Neural progenitor cell (in vitro differentiated cells): ENCODE measurements at regions not wholly inside any gene's neighbourhood (a gene's known extent, or its start where the extent isn't known, plus 50 kb on each side); places are given as distances from the start of the nearest gene placed in this dataset.
A peak's percentile ranks its signal among the peaks of the same experiment; 100 is the strongest.

Experiments used
- DNase-seq: peaks from one replicate; pipeline ENCODE4 v3.0.0-alpha.2; 2016; ENCODE audit warnings: low spot score
- H2AFZ ChIP-seq: fragments of 200-600 bp; sonication (generic); replicated peaks from 2 replicates; pipeline ENCODE4 v1.6.1; 2016; ENCODE audit warnings: antibody characterized with exemption
- H3F3A ChIP-seq: fragments of 200-600 bp; sonication (generic); 2 replicates; pipeline ENCODE4 v1.6.1; 2016; ENCODE audit warnings: antibody characterized with exemption, low read depth
- H3K27ac ChIP-seq: fragments of 200-600 bp; sonication (generic); 2 replicates; pipeline ENCODE4 v1.5.1; 2016; ENCODE audit warnings: mild to moderate bottlenecking
- H3K27me3 ChIP-seq: fragments of 200-600 bp; sonication (generic); 2 replicates; pipeline ENCODE4 v1.6.1; 2016; ENCODE audit warnings: mild to moderate bottlenecking, moderate library complexity
- H3K36me3 ChIP-seq: fragments of 200-600 bp; sonication (generic); 2 replicates; pipeline ENCODE4 v1.5.1; 2016
- H3K4me1 ChIP-seq: fragments of 200-600 bp; sonication (generic); 2 replicates; pipeline ENCODE4 v1.6.1; 2016; ENCODE audit warnings: mixed run types
- H3K4me2 ChIP-seq: fragments of 200-600 bp; sonication (generic); 2 replicates; pipeline ENCODE4 v1.6.1; 2016
- H3K4me3 ChIP-seq: fragments of 200-600 bp; sonication (generic); 2 replicates; pipeline ENCODE4 v1.5.1; 2016
- H3K79me2 ChIP-seq: fragments of 200-600 bp; sonication (generic); 2 replicates; pipeline ENCODE4 v1.6.1; 2016; ENCODE audit warnings: low read depth
- H3K9ac ChIP-seq: fragments of 200-600 bp; sonication (generic); 2 replicates; pipeline ENCODE4 v1.6.1; 2016
- H3K9me3 ChIP-seq: fragments of 200-600 bp; sonication (generic); 2 replicates; pipeline ENCODE4 v1.5.1; 2016; ENCODE audit warnings: low read depth
- H4K20me1 ChIP-seq: fragments of 200-600 bp; sonication (generic); 2 replicates; pipeline ENCODE4 v1.6.1; 2016; ENCODE audit warnings: low read depth
- H3K27ac Mint-ChIP-seq: 3 replicates; pipeline ENCODE4 v1.8.0; 2021; ENCODE audit warnings: mixed read lengths
- H3K27me3 Mint-ChIP-seq: 2 replicates; pipeline ENCODE4 v1.8.0; 2022; ENCODE audit warnings: low read depth, mild to moderate bottlenecking, inconsistent platforms, moderate library complexity, mixed read lengths; ENCODE audit not compliant: insufficient read depth
- H3K36me3 Mint-ChIP-seq: 3 replicates; pipeline ENCODE4 v1.8.0; 2021; ENCODE audit warnings: mixed read lengths
- H3K4me1 Mint-ChIP-seq: 3 replicates; pipeline ENCODE4 v1.8.0; 2021; ENCODE audit warnings: mixed read lengths
- H3K4me3 Mint-ChIP-seq: 3 replicates; pipeline ENCODE4 v1.8.0; 2021; ENCODE audit warnings: mild to moderate bottlenecking, moderate library complexity, mixed read lengths
- H3K9me3 Mint-ChIP-seq: 3 replicates; pipeline ENCODE4 v1.8.0; 2020; ENCODE audit warnings: mixed read lengths
- EZH2 ChIP-seq: fragments of 200-600 bp; sonication (generic); IDR thresholded peaks from 2 replicates; pipeline ENCODE4 v1.6.1; 2017; ENCODE audit warnings: antibody characterized with exemption, mild to moderate bottlenecking, moderate library complexity
- EZH2phosphoT487 ChIP-seq: fragments of 200-600 bp; sonication (generic); IDR thresholded peaks from 2 replicates; pipeline ENCODE4 v1.6.1; 2017; ENCODE audit warnings: antibody characterized with exemption
- TF ChIP-seq, protein P1 (sequence below): fragments of 200-600 bp; sonication (generic); IDR thresholded peaks from 2 replicates; pipeline ENCODE4 v1.5.1; 2017; ENCODE audit warnings: antibody characterized with exemption, mild to moderate bottlenecking

DNA sequence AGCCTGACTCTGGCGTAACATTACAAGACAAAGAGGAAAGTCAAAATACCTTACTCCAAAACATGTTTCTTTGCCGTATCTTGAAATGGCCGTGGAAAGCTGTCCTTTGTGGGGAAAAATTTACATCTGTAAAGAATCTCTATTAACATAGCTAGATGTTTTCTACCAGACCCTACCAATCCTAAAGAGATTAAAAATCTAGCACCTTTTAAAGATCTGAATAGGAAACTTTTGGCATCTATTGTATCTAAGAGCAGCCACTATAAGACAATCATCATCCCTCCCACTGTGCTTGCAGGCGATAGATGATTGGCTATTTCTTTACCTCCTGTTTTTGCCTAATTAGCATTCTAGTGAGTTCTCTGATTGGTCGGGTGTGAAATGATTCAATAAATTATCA lies 82.5 kb upstream of the SNCAIP start:
- Mint-ChIP-seq H3K4me1 (no peaks in the 10 kb centered on the region), H3K36me3 (no peaks in the 10 kb centered on the region), H3K27ac (no peak overlapping the region), H3K27me3 (no peaks in the 10 kb centered on the region), H3K9me3 (no peaks in the 10 kb centered on the region), H3K4me3 (no peak overlapping the region)
- Histone ChIP-seq H3K79me2 (no peaks in the 10 kb centered on the region), H3K27me3 (no peaks in the 10 kb centered on the region), H4K20me1 (no peaks in the 10 kb centered on the region), H3K27ac (no peak overlapping the region), H3F3A (no peaks in the 10 kb centered on the region), H3K36me3 (no peaks in the 10 kb centered on the region), H3K4me2 (no peak overlapping the region), H3K9me3 (no peaks in the 10 kb centered on the region), H3K9ac (no peak overlapping the region), H2AFZ (peak overlapping the region; percentile 90), H3K4me3 (no peak overlapping the region), H3K4me1 (no peaks in the 10 kb centered on the region)
- TF ChIP-seq, protein P1, sequence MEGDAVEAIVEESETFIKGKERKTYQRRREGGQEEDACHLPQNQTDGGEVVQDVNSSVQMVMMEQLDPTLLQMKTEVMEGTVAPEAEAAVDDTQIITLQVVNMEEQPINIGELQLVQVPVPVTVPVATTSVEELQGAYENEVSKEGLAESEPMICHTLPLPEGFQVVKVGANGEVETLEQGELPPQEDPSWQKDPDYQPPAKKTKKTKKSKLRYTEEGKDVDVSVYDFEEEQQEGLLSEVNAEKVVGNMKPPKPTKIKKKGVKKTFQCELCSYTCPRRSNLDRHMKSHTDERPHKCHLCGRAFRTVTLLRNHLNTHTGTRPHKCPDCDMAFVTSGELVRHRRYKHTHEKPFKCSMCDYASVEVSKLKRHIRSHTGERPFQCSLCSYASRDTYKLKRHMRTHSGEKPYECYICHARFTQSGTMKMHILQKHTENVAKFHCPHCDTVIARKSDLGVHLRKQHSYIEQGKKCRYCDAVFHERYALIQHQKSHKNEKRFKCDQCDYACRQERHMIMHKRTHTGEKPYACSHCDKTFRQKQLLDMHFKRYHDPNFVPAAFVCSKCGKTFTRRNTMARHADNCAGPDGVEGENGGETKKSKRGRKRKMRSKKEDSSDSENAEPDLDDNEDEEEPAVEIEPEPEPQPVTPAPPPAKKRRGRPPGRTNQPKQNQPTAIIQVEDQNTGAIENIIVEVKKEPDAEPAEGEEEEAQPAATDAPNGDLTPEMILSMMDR, result no peak
- TF ChIP-seq EZH2 (no peak), EZH2phosphoT487 (no peak)
- no peak for DNase-seq

DNA sequence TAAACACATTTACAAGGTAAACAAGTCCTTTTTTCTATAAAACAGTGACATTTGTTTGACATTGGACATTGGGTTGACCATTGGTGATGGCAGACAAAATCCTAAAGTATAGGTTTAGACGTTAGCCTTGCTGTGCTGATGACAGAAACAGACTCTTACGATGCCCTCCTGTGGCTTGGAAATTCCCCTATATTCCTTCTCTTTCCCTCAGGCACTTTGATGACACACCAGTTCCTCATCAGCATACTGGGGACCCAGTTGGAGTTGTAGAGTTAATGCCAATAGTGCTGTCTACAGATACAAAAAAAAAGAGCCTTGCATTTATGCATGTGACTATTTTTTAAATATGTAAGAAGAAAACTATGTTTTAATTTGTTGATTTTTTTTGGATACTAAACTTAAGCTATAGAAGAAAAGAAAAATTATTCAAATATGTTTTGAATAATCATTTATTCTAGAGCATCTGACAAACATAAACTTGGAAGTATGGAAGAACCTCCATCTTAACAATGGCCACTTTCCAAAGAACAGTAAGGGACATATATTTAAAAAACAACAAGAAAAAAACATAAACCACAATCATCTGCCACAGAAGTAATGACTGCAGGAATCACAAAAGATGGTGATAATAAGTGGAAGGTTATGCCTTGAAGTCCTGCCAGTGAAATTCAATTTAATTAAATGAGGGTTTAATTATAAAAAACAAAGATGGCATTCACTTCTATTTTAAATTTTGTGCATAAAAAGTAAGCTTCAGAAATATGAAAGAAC lies 75.6 kb upstream of the SNCAIP start:
- H3K4me3 Mint-ChIP-seq, result no peak overlapping the region
- H3K27me3 ChIP-seq, result no peaks in the 10 kb centered on the region
- H3K4me1 Mint-ChIP-seq, result no peaks in the 10 kb centered on the region
- no peak overlapping the region for H3K4me3 ChIP-seq
- no peak overlapping the region for H3K4me2 ChIP-seq
- no peaks in the 10 kb centered on the region for H3K4me1 ChIP-seq
- TF ChIP-seq, protein P1, result no peak
- TF ChIP-seq EZH2phosphoT487 (no peak), EZH2 (no peak)
- no peak overlapping the region for H3K27ac ChIP-seq
- no peaks in the 10 kb centered on the region for H3K36me3 ChIP-seq
- H3F3A ChIP-seq, result no peaks in the 10 kb centered on the region
- H3K9ac ChIP-seq, result no peak overlapping the region
- no peak overlapping the region for H2AFZ ChIP-seq
- H3K9me3 ChIP-seq, result no peaks in the 10 kb centered on the region
- no peaks in the 10 kb centered on the region for H3K36me3 Mint-ChIP-seq
- H3K27ac Mint-ChIP-seq, result no peak overlapping the region
- H3K9me3 Mint-ChIP-seq, result no peaks in the 10 kb centered on the region
- no peaks in the 10 kb centered on the region for H4K20me1 ChIP-seq
- DNase-seq, result no peak
- no peaks in the 10 kb centered on the region for H3K79me2 ChIP-seq
- H3K27me3 Mint-ChIP-seq, result peaks cover 3% of the 10 kb centered on the region

DNA sequence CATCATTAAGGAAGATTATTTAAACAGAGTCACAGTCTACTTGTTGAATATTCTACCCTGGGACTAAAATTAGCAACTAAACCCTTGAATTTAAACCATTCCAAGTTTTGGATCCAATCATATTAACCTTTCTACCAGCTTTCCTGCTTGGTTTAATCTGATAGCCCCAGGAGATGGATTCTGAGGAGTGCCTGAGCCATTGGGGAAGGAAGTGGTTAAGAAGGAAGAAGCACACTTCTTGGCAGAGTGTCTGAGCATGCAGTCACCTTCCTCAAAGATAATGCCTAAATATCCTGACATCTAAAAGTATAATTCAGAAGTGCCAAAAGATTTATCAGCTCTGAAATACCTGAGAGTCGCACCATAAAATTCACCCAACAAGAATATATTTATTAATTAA lies 74.1 kb upstream of the SNCAIP start:
- no peak overlapping the region for H3K9ac ChIP-seq
- H3K36me3 ChIP-seq, result no peaks in the 10 kb centered on the region
- no peaks in the 10 kb centered on the region for H3F3A ChIP-seq

More for the DNA sequence above, 74.1 kb upstream of the SNCAIP start:
- H3K9me3 Mint-ChIP-seq, result no peaks in the 10 kb centered on the region
- DNase-seq, result no peak
- no peak overlapping the region for H3K27ac Mint-ChIP-seq
- no peaks in the 10 kb centered on the region for H4K20me1 ChIP-seq
- H3K79me2 ChIP-seq, result no peaks in the 10 kb centered on the region
- H3K4me3 Mint-ChIP-seq, result no peak overlapping the region
- peaks cover 3% of the 10 kb centered on the region for H3K27me3 Mint-ChIP-seq
- no peak overlapping the region for H3K4me2 ChIP-seq
- no peaks in the 10 kb centered on the region for H3K27me3 ChIP-seq
- H3K9me3 ChIP-seq, result no peaks in the 10 kb centered on the region
- H3K27ac ChIP-seq, result no peak overlapping the region
- H3K4me1 ChIP-seq, result no peaks in the 10 kb centered on the region
- H3K4me1 Mint-ChIP-seq, result no peaks in the 10 kb centered on the region
- peak overlapping the region; percentile 57 for H2AFZ ChIP-seq
- H3K4me3 ChIP-seq, result no peak overlapping the region
- TF ChIP-seq, protein P1, result no peak
- TF ChIP-seq EZH2phosphoT487, result no peak
- no peak for TF ChIP-seq EZH2
- H3K36me3 Mint-ChIP-seq, result no peaks in the 10 kb centered on the region
